ENCODE measurements at regions not wholly inside any gene's neighbourhood (a gene's known extent, or its start where the extent isn't known, plus 50 kb on each side); places are given as distances from the start of the nearest gene placed in this dataset.

- no peaks in the 10 kb centered on the region for H3K36me3 ChIP-seq
- no peak overlapping the region for H3K27ac ChIP-seq
- DNase-seq (ENCODE audit: low spot score in 2 of 2) = no peak
- intact Hi-C loops (cut with DNase I; ENCODE audit: low total_unique reads) = no loop called here
- no peaks in the 10 kb centered on the region for H3K9me3 ChIP-seq
- H3K4me1 ChIP-seq = no peaks in the 10 kb centered on the region
- TF ChIP-seq POLR2A (IDR thresholded peaks at IDR 0.05) (no peak), CTCF (IDR thresholded peaks at IDR 0.05) (no peak), POLR2AphosphoS5 (IDR thresholded peaks at IDR 0.05) (no peak)
- H3K27me3 ChIP-seq = no peaks in the 10 kb centered on the region
- H3K4me3 ChIP-seq = no peak overlapping the region
These were observed 96.9 kb upstream of the PTPRK start for GRCh38 chr6:128617285-128617684.

- intact Hi-C loops (cut with DNase I; ENCODE audit: low total_unique reads) = no loop called here
- no peaks in the 10 kb centered on the region for H3K4me1 ChIP-seq
- H3K9me3 ChIP-seq = no peaks in the 10 kb centered on the region
- no peaks in the 10 kb centered on the region for H3K36me3 ChIP-seq
- no peaks in the 10 kb centered on the region for H3K27me3 ChIP-seq
- no peak overlapping the region for H3K27ac ChIP-seq
- no peak for TF ChIP-seq CTCF (IDR thresholded peaks at IDR 0.05)
- TF ChIP-seq POLR2AphosphoS5 (IDR thresholded peaks at IDR 0.05) = no peak
- no peak for TF ChIP-seq POLR2A (IDR thresholded peaks at IDR 0.05)
- no peak overlapping the region for H3K4me3 ChIP-seq
- DNase-seq (ENCODE audit: low spot score in 2 of 2) = no peak
These were observed 95.9 kb upstream of the PTPRK start for GRCh38 chr6:128616342-128616741.

- TF ChIP-seq POLR2A (IDR thresholded peaks at IDR 0.05) = no peak
- no peak for TF ChIP-seq POLR2AphosphoS5 (IDR thresholded peaks at IDR 0.05)
- TF ChIP-seq CTCF (IDR thresholded peaks at IDR 0.05) = no peak
- Histone ChIP-seq H3K27ac (no peak overlapping the region), H3K4me1 (no peaks in the 10 kb centered on the region), H3K27me3 (no peaks in the 10 kb centered on the region), H3K9me3 (no peaks in the 10 kb centered on the region), H3K4me3 (no peak overlapping the region), H3K36me3 (no peaks in the 10 kb centered on the region)
- no peak for DNase-seq (ENCODE audit: low spot score in 2 of 2)
- intact Hi-C loops (cut with DNase I; ENCODE audit: low total_unique reads) = no loop called here
These were observed 86.2 kb upstream of the PTPRK start for GRCh38 chr6:128606611-128607010.

- intact Hi-C loops (cut with DNase I; ENCODE audit: low total_unique reads) = no loop called here
- no peak for DNase-seq (ENCODE audit: low spot score in 2 of 2)
- Histone ChIP-seq H3K9me3 (no peaks in the 10 kb centered on the region), H3K4me3 (no peak overlapping the region), H3K27ac (no peak overlapping the region), H3K36me3 (no peaks in the 10 kb centered on the region), H3K4me1 (no peaks in the 10 kb centered on the region), H3K27me3 (no peaks in the 10 kb centered on the region)
- TF ChIP-seq CTCF (IDR thresholded peaks at IDR 0.05) (no peak), POLR2A (IDR thresholded peaks at IDR 0.05) (no peak), POLR2AphosphoS5 (IDR thresholded peaks at IDR 0.05) (no peak)
These were observed 85.6 kb upstream of the PTPRK start for GRCh38 chr6:128605961-128606360.

GRCh38 chr6:128601060-128601459 lies 80.7 kb upstream of the PTPRK start:
- Histone ChIP-seq H3K27me3 (no peaks in the 10 kb centered on the region), H3K27ac (no peak overlapping the region), H3K9me3 (no peaks in the 10 kb centered on the region), H3K4me3 (no peak overlapping the region), H3K36me3 (no peaks in the 10 kb centered on the region), H3K4me1 (no peaks in the 10 kb centered on the region)
- intact Hi-C loops (cut with DNase I; ENCODE audit: low total_unique reads) = no loop called here
- DNase-seq (ENCODE audit: low spot score in 2 of 2) = no peak
- TF ChIP-seq POLR2A (IDR thresholded peaks at IDR 0.05) (no peak), CTCF (IDR thresholded peaks at IDR 0.05) (no peak), POLR2AphosphoS5 (IDR thresholded peaks at IDR 0.05) (no peak)

Measured in breast epithelium (tissue), 4 donors.